GM18867 (cell line): ENCODE measurements at regions not wholly inside any gene's neighbourhood (a gene's known extent, or its start where the extent isn't known, plus 50 kb on each side); places are given as distances from the start of the nearest gene placed in this dataset.
A peak's percentile ranks its signal among the peaks of the same experiment; 100 is the strongest.

ENCODE experiments used
- ATAC-seq: cut with Tn5 transposase; IDR thresholded peaks from one replicate; pipeline ENCODE4 v1.9.1; 2021; ENCODE audit warnings: mild to moderate bottlenecking, moderate library complexity; ENCODE audit not compliant: unreplicated experiment

DNA sequence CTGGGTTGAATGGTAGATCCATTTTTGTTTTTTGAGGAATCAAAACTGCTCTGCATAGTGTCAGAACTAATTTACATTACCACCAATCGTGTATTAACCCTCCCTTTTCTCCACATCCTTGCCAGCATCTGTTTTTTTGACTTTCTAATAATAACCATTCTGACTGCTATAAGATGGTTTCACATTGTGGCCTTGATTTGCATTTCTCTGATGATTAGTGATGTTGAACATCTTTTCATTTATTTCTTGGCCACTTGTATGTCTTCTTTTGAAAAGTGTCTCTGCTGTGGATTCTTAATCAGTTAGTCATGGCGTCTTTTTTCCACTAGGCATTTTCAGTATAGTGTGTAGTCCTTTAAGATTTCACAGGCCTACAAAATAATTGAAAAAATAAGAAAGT is 2144.3 kb upstream of the C9orf72 start:
- peak; percentile 85 for ATAC-seq

DNA sequence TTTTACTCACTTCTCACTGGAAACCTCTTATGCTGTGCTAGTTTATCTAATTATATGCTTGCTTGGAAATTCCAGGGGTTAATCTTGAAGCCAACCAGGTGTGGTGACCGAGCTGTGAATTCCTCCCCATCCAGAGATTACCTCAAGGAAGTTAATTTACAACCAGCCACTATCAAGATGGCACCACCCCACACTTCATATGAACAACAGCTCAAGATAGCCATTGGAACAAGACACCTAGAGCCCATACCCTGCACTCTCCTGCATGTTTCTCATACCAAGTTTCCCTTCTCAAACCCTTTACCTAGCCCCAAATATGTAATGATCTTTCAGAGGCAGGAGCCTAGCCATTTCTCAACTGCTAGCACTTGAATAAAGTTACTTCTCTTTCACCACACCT is 2156.9 kb upstream of the C9orf72 start:
- ATAC-seq, result no peak

DNA sequence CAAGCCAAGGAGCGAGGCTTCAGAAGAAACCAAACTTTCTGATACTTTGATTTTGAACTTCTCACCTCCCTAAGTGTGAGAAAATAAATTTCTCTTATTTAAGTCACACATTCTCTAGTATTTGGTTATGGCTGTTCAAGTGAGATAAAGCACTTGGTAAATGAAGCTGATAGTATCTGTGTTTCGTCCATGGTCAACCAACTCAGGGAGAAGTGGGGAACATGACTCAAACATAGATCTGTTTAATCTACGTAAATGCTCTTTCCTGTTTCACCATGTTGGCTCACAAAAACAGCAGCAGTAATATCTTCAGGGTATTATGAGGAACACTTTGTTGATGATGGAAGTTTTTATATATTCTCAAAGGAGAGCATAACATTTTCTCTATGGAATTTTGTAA is 2167.2 kb upstream of the C9orf72 start:
- no peak for ATAC-seq

DNA sequence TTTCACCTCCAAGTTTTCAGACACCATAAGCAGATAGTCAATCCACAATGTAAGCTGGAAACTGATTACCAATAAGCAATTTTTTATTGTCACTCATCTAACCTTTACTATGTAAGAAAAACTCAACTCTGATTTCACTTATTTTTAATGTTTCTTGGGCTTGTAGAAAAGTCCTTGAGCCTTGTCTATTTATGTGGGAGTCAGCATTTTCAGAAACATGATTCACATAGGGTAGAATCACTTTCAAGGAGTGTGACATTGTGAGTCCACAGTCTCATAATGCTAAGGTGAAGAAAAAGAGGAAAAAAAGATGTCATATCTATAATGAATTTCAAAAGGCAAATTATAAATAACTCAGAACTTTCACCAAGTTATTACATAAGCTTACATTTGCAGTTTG is 2167.9 kb upstream of the C9orf72 start:
- no peak for ATAC-seq

DNA sequence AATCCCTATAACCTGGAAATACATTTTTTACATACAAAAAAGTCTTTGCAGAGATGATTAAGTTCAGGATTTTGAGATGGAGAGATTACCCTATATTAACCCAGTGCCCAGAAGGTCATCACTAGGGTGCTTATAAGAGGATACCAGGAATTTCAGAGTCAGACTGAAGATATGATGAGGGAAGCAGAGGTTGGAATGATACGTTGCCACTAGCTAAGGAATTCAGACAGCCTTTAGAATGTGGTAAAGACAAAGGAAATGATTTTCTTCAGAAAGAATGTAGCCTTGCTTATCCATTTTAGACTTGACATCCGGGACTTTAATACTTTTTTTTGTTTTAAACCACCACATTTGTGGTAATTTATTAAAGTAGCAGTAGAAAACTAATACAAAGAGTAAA is 2176.8 kb upstream of the C9orf72 start:
- ATAC-seq, result no peak

DNA sequence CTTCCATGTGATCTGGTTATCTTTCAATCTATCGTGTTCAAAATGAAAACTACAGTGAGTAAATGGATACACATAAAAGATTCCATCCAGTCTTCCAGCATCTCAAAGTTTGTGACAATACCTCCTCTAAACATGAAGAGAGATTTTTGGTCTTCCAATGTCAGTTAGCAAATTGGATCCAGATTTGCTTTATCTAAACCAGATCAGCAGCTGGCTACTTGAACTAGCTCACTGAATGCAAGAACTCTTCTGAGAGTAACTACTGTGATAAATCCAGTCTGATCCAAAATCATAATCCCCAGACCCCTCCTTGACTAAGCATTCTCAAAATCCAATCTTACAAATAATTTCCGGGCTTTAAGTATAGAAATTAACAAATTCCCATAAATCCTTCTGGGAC is 2177.9 kb upstream of the C9orf72 start:
- ATAC-seq, result no peak

DNA sequence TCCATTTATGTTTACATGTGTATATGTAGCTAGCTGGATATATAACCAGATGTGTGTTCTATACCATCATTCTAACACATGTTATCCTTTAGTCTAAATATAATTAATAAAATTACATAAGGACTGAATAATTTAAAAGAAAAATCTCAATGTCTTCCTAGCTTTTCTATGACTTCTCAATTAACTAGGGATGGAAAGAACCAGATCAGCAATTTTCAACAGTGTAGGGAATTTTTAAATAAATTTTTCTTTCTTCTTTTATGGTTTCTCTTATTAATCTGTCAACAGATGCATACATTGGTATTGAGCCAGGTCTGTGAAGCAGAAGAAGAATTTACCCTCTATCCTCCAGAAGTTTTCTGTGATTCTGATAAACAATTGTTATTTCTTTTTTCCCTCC is 2180.4 kb upstream of the C9orf72 start:
- ATAC-seq, result no peak

DNA sequence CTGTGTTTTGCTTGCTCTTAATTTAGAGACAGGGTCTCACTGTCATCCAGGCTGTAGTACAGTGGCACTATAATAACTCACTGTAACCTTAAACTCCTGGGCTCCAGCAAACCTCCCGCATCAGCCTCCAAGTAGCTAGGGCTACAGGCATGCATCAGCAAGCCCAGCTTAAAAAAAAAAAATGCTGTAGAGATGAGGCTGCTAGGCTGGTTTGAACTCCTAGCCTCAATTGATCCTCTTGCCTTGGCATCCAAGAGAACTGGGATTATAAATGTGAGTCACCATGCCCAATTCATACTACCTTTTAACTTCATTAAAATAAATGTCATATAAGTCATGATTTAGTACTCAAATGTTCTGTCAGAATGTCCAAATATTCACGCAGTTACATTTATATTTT is 2195.7 kb upstream of the C9orf72 start:
- no peak for ATAC-seq

DNA sequence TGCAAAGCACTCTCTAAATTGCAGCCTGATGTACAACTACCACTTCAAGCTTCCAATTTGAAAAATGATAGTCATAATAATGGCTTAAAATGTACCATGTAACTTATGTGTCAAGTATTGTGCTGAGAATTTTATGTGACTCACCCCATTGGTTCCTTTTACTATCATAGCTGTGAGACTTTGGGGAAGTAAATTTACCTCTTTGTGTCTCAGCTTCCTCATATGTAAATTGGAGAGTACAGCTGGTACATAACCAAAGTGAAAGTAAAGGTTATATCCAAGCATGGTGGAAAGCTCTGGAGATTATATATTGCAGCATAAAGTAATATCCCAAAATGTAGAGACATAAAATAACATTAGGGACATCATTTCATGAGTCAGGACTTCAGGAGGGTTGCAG is 2200.4 kb upstream of the C9orf72 start:
- peak; percentile 95 for ATAC-seq

DNA sequence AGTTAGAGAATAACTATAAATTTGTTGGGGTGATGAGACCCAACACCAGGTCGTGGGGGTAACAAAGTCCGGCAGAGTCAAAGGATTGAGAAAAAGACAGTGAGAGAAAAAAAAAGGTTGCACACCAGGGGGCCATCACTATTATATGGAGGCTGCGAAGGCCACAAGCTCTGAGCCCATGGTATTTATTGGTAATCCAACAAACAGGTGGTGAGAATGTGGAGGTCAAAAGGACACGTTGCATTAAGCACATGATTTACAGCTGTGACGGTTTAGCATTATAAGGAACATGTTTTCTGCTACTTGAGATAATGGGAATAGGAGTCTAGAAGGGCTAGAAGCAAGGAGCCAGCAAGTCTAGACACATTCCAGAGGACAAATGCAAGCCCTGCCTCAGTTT is 2202.2 kb upstream of the C9orf72 start:
- no peak for ATAC-seq

DNA sequence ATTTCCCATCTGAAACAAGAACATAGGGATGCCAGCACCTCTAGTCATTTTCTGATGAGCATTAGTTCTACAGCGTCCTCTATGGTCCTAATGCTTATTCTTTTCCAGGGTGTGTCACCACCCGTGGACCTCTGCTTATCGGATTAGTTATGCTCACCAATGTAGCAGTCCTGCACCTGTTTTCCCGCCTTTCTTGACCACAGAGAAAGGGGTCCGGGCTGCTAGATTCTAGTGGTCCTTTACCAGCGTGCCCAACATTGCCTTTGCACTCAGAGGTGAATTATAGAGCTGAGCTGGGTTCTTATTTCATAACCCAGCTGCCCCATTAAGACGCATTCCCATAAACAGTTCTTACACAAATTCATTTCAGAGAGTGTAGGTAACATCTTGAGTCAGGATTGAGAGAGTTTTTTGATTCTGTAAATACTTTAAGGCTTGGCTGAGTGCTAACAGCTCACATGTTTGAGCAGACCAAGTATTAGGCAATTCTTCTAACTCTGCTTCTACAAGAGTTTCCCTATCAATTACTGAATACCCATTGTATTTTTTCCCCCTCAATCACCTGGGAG is 2205.1 kb upstream of the C9orf72 start:
- no peak for ATAC-seq

DNA sequence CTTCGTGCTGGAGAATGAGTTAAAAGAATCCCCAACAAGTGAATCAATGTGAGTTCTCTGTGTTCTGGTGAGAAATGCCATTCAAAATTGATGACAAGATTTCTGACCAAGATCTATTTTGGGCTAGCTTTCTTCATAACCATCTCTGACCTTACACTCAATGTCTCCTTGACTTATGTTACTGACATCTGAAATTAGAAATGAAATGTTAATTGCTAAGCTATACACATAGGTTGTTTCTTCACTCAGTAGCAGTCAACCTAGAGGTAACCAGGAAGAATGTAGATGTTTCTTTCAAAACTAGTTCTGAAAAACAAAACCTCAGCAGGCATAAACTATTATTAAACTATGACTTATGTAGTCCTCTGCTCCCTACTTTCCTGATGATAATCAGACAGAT is 2220.7 kb upstream of the C9orf72 start:
- peak; percentile 45 for ATAC-seq

DNA sequence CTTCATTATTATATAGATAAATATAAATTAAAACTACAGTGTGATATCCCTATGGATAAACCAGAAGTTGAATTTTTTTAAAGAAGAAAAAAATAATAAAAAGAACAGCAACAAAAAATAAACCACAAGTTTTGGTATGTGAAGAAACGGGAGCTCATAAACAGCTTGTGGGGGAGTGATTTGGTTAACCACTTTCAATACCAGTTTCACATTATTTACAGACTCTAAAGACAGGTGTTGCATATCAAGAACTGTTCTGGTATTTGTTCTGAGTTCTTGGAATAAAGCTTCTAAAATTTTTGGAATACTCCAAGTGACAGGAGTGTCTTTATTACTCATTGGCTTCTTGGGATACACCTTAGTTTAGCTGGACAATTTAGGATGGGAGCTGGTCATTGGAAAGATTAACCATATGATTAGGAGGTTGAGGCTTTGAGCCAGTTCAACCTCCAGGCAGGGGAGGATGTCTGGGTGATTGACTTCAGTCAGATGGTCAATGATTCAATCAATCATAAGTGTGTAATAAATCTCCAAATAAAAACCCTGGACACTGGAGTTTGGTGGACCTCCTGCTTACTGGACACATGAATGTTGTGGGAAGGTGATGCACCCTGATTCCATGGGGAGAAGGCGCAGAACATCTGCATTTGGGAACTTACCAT is 2223.1 kb upstream of the C9orf72 start:
- ATAC-seq, result peak; percentile 91

DNA sequence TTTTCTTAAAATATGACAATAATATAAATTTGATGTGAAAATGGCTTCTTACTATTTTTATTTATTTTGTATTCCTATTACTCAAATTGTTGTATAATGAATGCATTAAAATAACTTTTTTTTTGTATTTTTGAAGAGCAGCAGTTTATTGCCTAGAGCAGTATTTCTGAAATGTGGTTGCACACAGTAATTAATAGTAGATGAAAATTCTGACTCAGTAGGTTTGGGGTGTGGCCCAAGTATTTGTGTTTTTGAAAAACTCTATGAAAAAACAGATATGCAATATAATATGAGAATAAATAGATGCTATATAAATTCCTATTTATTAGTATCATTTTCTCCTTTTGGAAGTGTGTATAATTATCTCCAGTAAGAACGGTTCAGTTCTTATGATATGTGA is 2225.3 kb upstream of the C9orf72 start:
- no peak for ATAC-seq

DNA sequence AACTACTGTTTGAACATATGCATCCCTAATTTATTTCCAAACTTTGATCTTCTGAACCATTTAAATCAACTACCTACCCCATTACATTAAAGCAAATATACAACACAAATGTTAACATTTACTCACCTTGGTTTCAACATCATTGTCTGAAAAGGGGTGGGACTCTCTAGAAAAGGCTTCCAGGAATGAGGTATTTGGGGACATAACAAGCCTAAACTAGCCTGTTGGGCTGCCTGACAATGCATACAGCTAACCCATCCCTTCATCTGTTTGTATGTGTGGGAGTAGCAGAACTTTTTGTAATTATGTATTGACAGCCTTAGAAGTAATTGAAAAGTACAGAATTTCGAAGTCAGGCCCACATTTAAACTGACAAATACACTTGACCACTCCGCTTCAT is 2225.9 kb upstream of the C9orf72 start:
- no peak for ATAC-seq

DNA sequence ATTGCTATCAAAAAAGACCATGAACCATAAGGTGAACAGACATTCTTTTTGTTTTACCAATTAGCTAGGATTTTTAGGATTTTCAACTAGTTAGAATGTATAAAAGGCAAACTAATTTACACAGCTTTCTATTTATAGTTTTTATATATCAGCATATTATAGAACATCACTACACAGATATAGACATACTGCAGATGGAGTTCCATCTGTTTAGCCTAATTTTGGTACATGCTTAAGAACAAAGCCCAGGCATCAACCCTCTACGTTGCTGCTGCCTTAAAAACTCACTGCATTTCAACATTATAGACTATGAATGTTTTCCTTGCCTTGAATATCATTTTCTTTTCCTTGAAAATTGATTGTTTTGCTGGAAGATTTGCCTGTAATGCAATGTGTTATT is 2227.5 kb upstream of the C9orf72 start:
- ATAC-seq, result no peak

DNA sequence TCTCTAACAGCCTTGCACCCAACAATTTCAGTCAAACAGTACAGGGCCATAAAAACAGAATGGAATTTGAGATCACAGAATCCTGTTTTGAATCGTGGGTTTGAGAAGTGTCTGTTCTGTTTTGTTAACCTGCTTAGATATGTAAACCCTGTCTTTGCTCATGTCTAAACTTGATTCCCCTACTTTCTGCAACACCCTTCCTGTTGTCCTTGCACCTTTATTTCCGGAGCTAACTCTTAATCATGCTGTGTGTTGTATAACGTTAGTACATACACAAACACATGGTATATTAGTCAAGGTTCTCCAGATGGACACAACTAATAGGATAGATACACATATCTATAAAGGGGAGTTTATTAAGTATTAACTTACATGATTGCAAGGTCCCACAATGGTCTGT is 2229.2 kb upstream of the C9orf72 start:
- ATAC-seq, result no peak

DNA sequence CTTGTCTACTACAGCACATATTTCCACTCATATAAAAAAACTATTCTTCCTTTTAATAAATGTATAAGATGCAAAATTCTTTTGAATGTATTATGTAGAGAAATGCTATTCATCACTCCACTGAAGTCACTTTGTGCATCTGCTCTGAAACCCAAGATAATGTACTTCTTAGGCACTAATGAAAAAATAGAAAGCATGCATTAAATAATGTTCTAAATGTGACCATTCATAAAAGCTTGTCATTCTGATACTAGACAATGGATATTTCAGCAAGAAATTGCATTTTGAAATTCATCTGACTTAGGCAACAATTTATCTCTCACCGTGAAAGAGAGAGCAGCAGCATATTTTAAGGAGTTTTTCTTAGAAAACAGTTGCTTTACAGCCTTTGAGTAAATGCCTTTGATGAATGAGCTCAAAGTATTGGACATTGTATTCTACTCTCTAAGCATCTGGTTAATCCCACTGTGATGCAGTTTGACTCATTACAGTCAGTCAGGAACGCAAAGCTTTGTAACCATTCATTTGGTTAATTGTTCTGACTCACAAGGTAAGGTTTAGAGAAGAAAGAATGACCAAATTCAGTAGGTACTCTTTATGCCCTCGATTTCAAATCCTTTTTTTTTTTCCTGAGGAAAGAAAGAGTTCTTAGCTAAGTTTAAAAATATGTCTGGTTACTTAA is 2233.8 kb upstream of the C9orf72 start:
- peak; percentile 73 for ATAC-seq

DNA sequence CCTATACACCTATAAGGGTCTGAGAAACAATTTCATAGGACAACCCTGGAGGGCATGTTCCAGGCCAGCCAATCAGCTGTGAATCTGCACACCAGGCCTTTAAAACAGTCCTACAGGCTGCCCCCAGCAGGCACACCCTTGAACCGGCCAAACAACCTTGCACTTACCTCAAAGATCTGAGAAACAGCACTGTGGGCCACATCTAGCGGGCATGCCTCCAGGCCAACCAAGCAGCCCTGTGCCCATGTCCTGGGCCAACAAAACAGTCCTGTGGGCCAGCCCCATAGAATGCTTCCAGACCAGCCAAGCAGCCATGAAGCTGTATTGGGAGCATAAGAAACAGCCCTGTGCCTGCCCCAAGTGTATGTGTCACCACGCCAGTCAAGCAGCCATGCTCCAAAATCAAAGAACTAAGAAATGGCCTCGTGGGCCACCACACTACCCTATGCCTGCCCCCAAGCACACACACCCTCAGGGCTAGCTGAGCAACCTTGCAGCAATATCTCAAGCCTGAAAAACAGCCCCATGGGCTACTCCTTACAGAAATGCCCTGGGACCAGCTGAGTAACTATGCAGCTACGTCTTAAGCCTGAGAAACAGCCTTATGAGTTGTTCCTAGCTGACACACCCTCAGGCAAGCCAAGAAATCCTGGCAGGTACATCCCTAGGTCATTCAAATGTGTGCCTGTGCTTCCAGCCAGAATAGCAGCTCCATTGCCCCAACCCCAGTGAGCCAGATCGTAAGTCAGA is 2243.8 kb upstream of the C9orf72 start:
- no peak for ATAC-seq

DNA sequence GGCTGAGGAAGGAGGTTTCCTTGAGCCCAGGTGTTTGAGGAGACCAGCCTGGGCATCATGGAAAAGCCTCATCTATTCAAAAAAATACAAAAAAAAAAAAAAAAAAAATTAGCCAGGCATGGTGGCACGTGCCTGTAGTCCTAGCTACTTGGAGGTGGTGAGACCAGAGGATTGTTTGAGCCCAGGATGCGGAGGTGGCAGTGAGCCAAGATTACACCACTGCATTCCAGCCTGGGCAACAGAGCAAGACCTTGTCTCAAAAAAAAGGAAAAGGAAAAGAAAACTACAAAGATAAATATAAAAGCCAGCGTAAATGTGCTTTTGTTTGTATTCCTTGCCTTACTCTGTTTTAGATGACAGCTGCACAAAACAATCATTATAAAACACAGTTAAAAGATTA is 2249.2 kb upstream of the C9orf72 start:
- ATAC-seq, result no peak

DNA sequence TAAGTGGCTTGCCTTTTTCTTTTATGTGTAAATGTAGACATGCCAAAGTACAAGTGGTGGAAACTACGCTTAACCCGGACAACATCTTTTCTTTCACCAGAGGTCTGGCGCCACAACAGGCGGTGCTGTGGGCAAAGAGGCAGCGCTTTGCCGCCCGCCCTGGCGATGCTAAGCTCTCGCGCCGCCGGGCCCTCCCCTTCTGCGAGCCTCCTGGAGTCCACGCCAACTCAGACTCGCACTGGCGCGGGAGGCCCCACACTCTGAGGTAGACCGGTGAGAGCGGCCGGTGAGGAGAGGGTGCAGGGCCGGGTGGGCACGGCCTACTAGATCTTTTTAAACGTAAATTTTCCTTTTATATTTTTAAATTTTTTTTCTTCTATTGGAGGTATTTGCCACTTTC is 2253.1 kb upstream of the C9orf72 start:
- no peak for ATAC-seq

DNA sequence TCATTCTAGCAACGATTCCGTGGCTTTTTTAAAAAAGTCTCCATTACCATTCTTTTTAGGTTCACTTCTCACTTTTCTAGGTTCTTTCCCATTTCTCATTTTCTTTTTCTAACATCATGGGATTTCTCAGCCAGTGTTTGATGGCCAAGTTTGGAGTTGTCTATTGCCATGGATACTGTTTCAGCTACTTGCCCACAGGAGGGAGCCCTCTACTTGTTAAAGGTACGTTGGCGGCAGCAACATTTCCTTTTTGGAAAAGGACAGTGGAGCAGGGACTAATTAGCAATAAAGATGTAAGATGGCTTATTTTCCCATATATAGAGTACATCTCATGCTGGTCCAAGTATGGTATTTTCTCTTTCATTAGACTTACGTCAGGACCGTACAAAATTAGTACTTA is 2257.5 kb upstream of the C9orf72 start:
- peak; percentile 45 for ATAC-seq
